ENCODE measurements at regions not wholly inside any gene's neighbourhood (a gene's known extent, or its start where the extent isn't known, plus 50 kb on each side); places are given as distances from the start of the nearest gene placed in this dataset.
"Not testable (repeated sequence)": the region's sequence is repeated elsewhere in the genome, so short reads cannot be mapped to it uniquely, and the experiment has no call there.

DNA sequence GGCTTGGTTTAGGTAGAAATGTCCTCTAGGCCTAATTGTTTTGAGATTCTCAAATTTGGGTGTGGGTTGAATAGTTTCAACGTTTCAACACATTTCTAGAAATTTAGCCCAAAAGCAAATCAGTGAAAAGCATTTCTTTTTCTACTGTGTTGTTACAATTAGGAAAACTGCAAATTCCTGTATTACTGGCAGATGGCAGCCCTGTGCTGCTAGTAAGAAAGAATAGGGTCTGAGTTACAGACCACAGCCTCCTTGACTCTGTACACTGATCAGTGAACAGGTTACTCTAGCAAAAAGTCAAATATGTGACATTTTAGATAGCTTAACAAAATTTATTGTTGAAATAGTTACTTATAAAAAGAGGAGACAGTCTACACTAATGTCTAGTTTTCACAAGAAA, 703.0 kb downstream of the JRKL start:
- Mint-ChIP-seq H3K4me1 (no peaks in the 10 kb centered on the region), H3K27ac (no peak overlapping the region), H3K36me3 (ENCODE audit: low read depth) (no peaks in the 10 kb centered on the region), H3K9me3 (no peaks in the 10 kb centered on the region), H3K27me3 (ENCODE audit: insufficient read depth, low read depth, poor library complexity) (no peaks in the 10 kb centered on the region), H3K4me3 (no peak overlapping the region)
- Histone ChIP-seq H3K27me3 (ENCODE audit: insufficient read depth) (no peaks in the 10 kb centered on the region), H4K20me1 (replicated peaks; ENCODE audit: insufficient read depth) (no peaks in the 10 kb centered on the region), H3K4me2 (no peak overlapping the region), H3K36me3 (ENCODE audit: insufficient read depth) (no peaks in the 10 kb centered on the region), H3K9me2 (ENCODE audit: insufficient read depth) (no peaks in the 10 kb centered on the region), H3F3A (replicated peaks; ENCODE audit: low read depth) (no peaks in the 10 kb centered on the region), H3K79me2 (replicated peaks; ENCODE audit: insufficient read depth) (no peaks in the 10 kb centered on the region), H3K27ac (ENCODE audit: low read depth) (no peak overlapping the region), H3K4me1 (ENCODE audit: insufficient read depth) (no peaks in the 10 kb centered on the region), H3K4me3 (no peak overlapping the region), H2AFZ (no peak overlapping the region)
- ATAC-seq (no peak), DNase-seq (ENCODE audit: low spot score) (no peak)
- TF ChIP-seq, protein P1, sequence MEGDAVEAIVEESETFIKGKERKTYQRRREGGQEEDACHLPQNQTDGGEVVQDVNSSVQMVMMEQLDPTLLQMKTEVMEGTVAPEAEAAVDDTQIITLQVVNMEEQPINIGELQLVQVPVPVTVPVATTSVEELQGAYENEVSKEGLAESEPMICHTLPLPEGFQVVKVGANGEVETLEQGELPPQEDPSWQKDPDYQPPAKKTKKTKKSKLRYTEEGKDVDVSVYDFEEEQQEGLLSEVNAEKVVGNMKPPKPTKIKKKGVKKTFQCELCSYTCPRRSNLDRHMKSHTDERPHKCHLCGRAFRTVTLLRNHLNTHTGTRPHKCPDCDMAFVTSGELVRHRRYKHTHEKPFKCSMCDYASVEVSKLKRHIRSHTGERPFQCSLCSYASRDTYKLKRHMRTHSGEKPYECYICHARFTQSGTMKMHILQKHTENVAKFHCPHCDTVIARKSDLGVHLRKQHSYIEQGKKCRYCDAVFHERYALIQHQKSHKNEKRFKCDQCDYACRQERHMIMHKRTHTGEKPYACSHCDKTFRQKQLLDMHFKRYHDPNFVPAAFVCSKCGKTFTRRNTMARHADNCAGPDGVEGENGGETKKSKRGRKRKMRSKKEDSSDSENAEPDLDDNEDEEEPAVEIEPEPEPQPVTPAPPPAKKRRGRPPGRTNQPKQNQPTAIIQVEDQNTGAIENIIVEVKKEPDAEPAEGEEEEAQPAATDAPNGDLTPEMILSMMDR (conservative IDR thresholded peaks at IDR 0.05; ENCODE audit: low read depth in 2 of 2), result peak; percentile 19 to 38; a peak in 2 of 4 replicates
- no peak for TF ChIP-seq STAT1 (IDR thresholded peaks at IDR 0.05; ENCODE audit: unreplicated experiment)

DNA sequence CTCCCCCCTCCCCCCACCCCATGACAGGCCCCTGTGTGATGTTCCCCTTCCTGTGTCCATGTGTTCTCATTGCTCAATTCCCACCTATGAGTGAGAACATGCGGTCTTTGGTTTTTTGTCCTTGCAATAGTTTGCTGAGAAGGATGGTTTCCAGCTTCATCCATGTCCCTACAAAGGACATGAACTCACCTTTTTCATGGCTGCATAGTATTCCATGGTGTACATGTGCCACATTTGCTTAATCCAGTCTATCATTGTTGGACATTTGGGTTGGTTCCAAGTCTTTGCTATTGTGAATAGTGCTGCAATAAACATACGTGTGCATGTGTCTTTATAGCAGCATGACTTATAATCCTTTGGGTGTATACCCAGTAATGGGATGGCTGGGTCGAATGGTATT, 712.4 kb downstream of the JRKL start:
- not testable (repeated sequence) for H3K36me3 Mint-ChIP-seq (ENCODE audit: low read depth); H3K4me1 ChIP-seq (ENCODE audit: insufficient read depth); H2AFZ ChIP-seq; H3K9me2 ChIP-seq (ENCODE audit: insufficient read depth); H3K4me3 ChIP-seq; H3K27ac Mint-ChIP-seq; H3K79me2 ChIP-seq (replicated peaks; ENCODE audit: insufficient read depth); H4K20me1 ChIP-seq (replicated peaks; ENCODE audit: insufficient read depth); DNase-seq (ENCODE audit: low spot score); ATAC-seq; H3K36me3 ChIP-seq (ENCODE audit: insufficient read depth); H3K4me1 Mint-ChIP-seq; H3K4me3 Mint-ChIP-seq; H3K9me3 Mint-ChIP-seq; H3K27me3 Mint-ChIP-seq (ENCODE audit: insufficient read depth, low read depth, poor library complexity); H3F3A ChIP-seq (replicated peaks; ENCODE audit: low read depth); H3K27ac ChIP-seq (ENCODE audit: low read depth); H3K27me3 ChIP-seq (ENCODE audit: insufficient read depth); H3K4me2 ChIP-seq

DNA sequence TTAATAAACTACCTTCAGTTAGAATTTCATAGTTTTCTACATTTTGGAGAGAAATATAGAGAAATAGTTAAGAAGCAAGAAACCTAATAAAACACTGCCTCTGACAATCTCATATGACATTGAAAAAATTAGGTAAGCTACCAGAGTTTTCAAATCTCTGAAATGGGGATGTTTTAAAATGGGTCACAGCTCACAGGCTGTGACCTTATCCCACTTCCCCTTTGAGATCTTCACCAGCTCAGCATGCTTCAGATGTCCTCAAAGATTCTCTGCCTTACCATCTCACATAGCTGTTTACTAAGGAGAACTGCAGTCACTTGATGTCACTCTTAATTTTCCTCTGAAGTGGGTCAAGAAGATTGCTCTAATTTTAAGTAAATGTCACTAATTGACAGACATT, 717.8 kb downstream of the JRKL start:
- Histone ChIP-seq H3F3A (replicated peaks; ENCODE audit: low read depth) (no peaks in the 10 kb centered on the region), H3K4me2 (no peak overlapping the region), H3K36me3 (ENCODE audit: insufficient read depth) (no peaks in the 10 kb centered on the region), H2AFZ (no peak overlapping the region), H3K27me3 (ENCODE audit: insufficient read depth) (no peaks in the 10 kb centered on the region), H3K27ac (ENCODE audit: low read depth) (no peak overlapping the region), H3K4me1 (ENCODE audit: insufficient read depth) (no peaks in the 10 kb centered on the region), H3K4me3 (no peak overlapping the region), H4K20me1 (replicated peaks; ENCODE audit: insufficient read depth) (no peaks in the 10 kb centered on the region), H3K79me2 (replicated peaks; ENCODE audit: insufficient read depth) (no peaks in the 10 kb centered on the region), H3K9me2 (ENCODE audit: insufficient read depth) (no peaks in the 10 kb centered on the region)
- TF ChIP-seq POLR2AphosphoS5 (IDR thresholded peaks at IDR 0.05; ENCODE audit: low read depth) (no peak), STAT1 (IDR thresholded peaks at IDR 0.05; ENCODE audit: unreplicated experiment) (no peak)
- TF ChIP-seq, protein P2, sequence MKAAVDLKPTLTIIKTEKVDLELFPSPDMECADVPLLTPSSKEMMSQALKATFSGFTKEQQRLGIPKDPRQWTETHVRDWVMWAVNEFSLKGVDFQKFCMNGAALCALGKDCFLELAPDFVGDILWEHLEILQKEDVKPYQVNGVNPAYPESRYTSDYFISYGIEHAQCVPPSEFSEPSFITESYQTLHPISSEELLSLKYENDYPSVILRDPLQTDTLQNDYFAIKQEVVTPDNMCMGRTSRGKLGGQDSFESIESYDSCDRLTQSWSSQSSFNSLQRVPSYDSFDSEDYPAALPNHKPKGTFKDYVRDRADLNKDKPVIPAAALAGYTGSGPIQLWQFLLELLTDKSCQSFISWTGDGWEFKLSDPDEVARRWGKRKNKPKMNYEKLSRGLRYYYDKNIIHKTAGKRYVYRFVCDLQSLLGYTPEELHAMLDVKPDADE (IDR thresholded peaks at IDR 0.05), result no peak
- TF ChIP-seq, protein P1 (conservative IDR thresholded peaks at IDR 0.05; ENCODE audit: low read depth in 2 of 2), result no peak
- DNase-seq (ENCODE audit: low spot score), result no peak
- Mint-ChIP-seq H3K27ac (no peak overlapping the region), H3K36me3 (ENCODE audit: low read depth) (no peaks in the 10 kb centered on the region; the same call in 2 of the 3 replicates), H3K27me3 (ENCODE audit: insufficient read depth, low read depth, poor library complexity) (no peaks in the 10 kb centered on the region), H3K4me1 (no peaks in the 10 kb centered on the region), H3K4me3 (no peak overlapping the region), H3K9me3 (peaks cover 5% of the 10 kb centered on the region; the same call in 1 of the 3 replicates)
- ATAC-seq, result no peak

Measured in GM23338 (cell line).